LNCAP (cell line): ENCODE measurements at regions not wholly inside any gene's neighbourhood (a gene's known extent, or its start where the extent isn't known, plus 50 kb on each side); places are given as distances from the start of the nearest gene placed in this dataset.

ENCODE experiments used
- TF ChIP-seq, protein P1 (sequence below): fragments of 450-650 bp; IDR thresholded peaks from 2 replicates; pipeline ENCODE4 v1.5.1; 2017; ENCODE audit warnings: mild to moderate bottlenecking

DNA sequence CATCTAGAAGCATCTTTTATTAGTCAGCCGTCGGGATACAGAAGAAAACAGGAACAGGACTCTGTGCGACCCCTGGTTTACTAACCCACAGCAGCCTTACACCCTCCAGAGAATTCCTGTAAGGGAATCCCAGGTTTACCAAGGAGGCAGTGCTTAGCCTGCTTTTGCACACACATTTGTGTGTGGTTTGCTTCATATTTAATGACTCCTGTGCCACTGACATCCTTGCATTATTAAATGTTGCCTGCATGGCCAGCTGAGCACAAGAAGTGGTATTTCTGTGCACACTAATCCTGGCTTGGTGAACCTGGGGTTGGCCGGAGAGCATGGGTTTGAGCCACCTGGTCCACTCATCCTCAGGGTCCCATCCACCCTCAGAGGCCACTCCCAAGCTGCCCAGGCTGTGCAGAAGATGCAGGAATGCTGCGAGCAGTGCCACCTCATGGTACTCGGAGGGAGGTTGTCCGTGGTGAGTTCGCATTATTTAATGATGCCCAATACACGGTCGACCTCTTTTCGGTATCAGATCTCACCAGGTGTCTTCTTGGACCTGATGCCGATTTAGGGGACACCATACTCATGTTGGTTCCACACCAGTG, 152.4 kb upstream of the RTL1 start:
- TF ChIP-seq, protein P1, sequence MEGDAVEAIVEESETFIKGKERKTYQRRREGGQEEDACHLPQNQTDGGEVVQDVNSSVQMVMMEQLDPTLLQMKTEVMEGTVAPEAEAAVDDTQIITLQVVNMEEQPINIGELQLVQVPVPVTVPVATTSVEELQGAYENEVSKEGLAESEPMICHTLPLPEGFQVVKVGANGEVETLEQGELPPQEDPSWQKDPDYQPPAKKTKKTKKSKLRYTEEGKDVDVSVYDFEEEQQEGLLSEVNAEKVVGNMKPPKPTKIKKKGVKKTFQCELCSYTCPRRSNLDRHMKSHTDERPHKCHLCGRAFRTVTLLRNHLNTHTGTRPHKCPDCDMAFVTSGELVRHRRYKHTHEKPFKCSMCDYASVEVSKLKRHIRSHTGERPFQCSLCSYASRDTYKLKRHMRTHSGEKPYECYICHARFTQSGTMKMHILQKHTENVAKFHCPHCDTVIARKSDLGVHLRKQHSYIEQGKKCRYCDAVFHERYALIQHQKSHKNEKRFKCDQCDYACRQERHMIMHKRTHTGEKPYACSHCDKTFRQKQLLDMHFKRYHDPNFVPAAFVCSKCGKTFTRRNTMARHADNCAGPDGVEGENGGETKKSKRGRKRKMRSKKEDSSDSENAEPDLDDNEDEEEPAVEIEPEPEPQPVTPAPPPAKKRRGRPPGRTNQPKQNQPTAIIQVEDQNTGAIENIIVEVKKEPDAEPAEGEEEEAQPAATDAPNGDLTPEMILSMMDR, result no peak

DNA sequence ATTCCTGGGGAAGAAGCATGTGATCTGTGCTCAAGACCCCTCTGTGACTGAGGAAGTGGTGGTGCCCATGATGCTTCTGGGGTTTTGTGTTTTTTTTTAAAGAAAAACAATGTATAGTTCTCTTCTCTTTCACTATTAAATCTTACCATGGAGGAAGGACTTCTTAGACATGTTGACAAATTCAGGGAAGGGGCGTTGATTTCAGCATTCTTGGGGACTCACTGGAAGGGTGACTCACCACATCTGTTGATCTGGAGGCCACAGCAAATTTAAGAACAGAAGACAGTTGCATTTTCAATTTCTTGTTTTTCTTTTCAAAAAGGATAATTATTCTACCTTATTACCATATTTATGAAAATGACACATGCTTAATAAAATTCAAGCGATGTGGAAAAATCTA, 152.9 kb upstream of the RTL1 start:
- TF ChIP-seq, protein P1, result no peak

DNA sequence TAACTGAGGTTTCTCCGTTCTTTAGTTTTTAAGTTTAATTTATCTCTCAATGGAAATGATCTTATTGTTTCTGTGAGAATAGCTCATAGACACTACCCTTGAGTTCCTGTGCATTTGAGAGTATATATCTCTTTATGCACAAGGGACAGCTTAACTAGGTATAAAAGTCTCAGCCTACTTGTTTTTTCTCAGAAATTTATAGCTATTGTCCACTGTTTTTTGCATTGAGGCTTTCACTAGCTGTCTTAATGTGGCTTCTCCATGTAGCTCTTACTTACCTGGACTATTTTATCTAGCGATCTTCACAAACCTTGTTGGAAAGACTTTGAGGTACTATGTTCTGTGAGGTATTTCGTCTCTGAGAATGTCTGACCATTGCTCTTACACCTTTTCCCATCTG, 153.9 kb upstream of the RTL1 start:
- TF ChIP-seq, protein P1, result no peak

DNA sequence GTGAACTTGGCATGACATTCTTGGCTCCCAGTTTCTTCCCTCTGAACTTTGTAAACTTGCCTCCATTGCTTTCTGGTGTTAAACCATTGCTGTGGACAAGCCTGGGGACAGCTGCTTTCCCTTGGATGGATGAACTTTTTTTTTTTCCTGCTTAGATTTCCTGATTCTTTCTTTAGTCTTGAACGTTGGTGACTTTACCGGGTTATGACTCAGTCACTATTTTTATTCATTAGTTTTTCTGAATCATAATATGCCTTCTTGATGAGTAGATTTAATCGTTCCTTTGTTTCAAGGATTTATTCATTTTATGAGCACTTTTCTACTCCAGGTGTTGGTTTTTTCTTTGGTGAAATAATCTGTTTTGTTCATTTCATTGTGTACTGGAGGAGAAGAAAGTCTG, 155.0 kb upstream of the RTL1 start:
- TF ChIP-seq, protein P1, result no peak

DNA sequence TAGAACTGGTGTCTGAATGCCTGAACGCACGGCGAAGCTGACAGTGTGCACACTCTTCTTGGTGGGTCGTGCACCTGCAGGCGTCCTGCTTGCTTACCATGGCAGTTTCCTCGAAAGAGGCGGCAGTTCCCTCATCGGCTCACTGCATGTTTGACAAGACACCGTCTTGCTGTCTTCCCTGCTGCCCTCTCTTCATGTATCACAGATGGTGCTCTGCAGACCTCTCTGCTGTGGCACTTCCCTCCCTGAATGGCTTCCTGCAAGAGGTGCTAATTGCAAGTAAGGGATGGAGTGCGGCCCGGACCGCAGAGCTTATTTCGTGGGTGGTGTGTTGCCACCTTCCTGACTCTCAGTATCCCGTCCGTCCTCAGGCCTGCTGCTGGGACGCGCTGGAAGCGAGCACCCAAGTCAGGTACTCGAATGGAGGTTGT, 156.7 kb upstream of the RTL1 start:
- TF ChIP-seq, protein P1, result no peak

DNA sequence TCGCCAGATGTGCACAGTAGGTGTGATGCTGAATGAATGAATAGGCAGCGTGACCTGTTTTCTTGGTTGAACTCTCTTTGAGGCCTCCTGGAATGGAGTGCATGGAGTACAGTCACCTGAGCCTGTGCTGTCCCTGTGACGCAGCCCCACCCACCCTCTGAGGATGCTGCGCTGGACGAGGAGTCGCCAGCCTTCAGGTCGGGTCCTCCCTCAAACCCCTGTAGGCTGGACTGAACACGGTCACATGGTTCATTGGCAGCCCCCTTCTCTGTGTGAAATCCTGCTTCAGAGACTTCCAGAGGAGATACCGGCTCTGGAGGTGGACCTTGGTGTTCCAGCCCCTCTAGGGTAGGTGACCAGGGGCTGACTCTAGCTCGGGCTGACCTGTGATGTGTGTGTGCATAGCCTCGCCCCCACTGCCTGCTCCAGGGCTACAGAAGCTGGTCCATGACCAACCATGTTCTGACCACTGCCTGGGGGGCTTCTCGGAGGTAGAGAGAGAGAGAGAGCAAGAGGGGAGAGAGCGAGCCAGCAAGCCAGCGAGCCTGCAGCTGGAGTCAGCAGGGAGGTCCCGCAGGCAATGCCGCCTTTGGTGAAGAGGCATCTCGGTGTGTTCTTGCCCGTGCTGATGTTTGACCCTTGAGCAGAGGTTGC, 158.0 kb upstream of the RTL1 start:
- TF ChIP-seq, protein P1, result no peak

DNA sequence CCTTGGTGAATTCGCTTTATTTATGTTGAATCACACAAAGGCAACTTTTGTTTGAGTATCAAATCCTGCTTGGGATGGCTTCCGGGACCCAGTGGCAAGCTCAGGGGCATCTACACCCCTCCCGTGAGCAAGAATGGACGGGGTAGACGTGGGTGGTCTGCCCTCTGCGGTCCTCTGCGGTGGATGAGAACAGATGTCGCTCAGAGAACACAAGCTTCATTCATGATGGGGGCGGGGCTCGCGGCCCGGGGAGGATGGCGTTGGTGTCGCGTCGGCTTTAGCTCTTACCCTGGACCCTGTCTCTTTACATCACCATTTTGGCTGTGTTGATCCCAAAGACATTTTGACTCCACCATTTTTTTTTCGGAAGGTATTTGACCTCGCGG, 158.5 kb upstream of the RTL1 start:
- TF ChIP-seq, protein P1, result no peak
